AG04450 (cell line): ENCODE measurements at regions not wholly inside any gene's neighbourhood (a gene's known extent, or its start where the extent isn't known, plus 50 kb on each side); places are given as distances from the start of the nearest gene placed in this dataset.
"Not testable (repeated sequence)": the region's sequence is repeated elsewhere in the genome, so short reads cannot be mapped to it uniquely, and the experiment has no call there.

Experiments used
- CTCF ChIA-PET: fragments of 300-600, 350-600 bp; formaldehyde crosslinking; extraction: SDS; loops from one replicate; lab custom pipeline; 2022; ENCODE audit warnings: antibody characterized with exemption, inconsistent platforms; lab: Charles Lee
- POLR2A ChIA-PET: fragments of 350-600 bp; formaldehyde crosslinking; extraction: SDS; loops from one replicate; lab custom pipeline; 2021; ENCODE audit warnings: antibody characterized with exemption, inconsistent platforms; lab: Yijun Ruan, JAX
- DNase-seq: peaks from one replicate; pipeline ENCODE4 v3.0.0-alpha.2; 2011; ENCODE audit warnings: low read depth, low spot score
- H3K27ac ChIP-seq: one replicate; pipeline ENCODE4 v1.5.1; 2012; ENCODE audit warnings: low read depth, low read length, control low read depth
- H3K27me3 ChIP-seq: one replicate; pipeline ENCODE4 v1.6.0; 2012; ENCODE audit warnings: low read length; ENCODE audit not compliant: control insufficient read depth, insufficient read depth
- H3K4me3 ChIP-seq: 2 replicates; pipeline ENCODE4 v1.5.1; 2011; ENCODE audit warnings: mild to moderate bottlenecking, low read depth, low read length, control low read depth
- H3K9me3 ChIP-seq: 2 replicates; pipeline ENCODE4 v1.5.1; 2012; ENCODE audit warnings: low read length; ENCODE audit not compliant: control insufficient read depth, insufficient read depth
- TF ChIP-seq, protein P1 (sequence below): IDR thresholded peaks from 2 replicates; pipeline ENCODE4 v1.5.1; 2011; ENCODE audit warnings: low read depth, low read length, control low read depth, inconsistent platforms

DNA sequence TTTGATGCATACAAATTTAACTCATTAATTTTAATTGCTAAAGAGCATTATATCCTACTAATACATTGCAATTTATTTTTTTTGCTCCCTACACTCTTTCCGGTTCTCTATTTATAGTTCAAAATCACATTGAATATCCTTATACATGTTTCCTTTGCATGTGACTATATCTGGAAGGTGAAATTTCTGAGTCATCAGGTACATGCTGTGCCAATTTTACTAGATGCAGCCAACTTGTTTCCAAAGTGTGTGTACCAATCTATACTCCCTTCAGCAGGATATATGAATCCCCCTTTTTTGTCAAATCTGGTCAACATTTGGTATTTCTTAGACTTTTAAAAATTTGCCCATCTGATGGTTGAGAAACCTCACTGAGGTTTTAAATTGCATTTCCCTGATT lies 602.9 kb upstream of the CAMK1G start:
- POLR2A ChIA-PET, result no interaction called here
- DNase-seq, result no peak
- H3K27ac ChIP-seq, result no peak overlapping the region
- H3K9me3 ChIP-seq, result no peaks in the 10 kb centered on the region
- CTCF ChIA-PET, result no interaction called here
- TF ChIP-seq, protein P1, sequence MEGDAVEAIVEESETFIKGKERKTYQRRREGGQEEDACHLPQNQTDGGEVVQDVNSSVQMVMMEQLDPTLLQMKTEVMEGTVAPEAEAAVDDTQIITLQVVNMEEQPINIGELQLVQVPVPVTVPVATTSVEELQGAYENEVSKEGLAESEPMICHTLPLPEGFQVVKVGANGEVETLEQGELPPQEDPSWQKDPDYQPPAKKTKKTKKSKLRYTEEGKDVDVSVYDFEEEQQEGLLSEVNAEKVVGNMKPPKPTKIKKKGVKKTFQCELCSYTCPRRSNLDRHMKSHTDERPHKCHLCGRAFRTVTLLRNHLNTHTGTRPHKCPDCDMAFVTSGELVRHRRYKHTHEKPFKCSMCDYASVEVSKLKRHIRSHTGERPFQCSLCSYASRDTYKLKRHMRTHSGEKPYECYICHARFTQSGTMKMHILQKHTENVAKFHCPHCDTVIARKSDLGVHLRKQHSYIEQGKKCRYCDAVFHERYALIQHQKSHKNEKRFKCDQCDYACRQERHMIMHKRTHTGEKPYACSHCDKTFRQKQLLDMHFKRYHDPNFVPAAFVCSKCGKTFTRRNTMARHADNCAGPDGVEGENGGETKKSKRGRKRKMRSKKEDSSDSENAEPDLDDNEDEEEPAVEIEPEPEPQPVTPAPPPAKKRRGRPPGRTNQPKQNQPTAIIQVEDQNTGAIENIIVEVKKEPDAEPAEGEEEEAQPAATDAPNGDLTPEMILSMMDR, result no peak
- no peak overlapping the region for H3K4me3 ChIP-seq
- no peaks in the 10 kb centered on the region for H3K27me3 ChIP-seq

DNA sequence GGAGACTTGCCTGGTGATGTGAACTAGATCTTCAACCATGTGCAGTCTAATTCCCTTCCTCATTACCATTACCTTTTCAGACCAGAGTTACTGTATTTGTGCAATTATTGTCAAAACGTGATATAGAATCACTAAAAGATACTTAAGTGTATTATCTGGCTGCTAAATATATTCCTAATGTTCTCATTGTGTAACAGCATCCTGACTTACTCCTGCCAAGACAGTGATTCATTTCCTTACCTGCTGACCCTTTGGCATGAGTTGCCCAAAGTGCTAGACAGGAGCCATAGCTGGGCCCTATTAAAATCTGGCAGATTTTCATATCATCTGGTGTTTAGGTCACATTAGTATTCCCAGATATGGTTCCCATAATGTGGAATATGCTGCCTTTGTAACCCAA lies 598.3 kb upstream of the CAMK1G start:
- Histone ChIP-seq H3K27ac (no peak overlapping the region), H3K4me3 (no peak overlapping the region), H3K27me3 (no peaks in the 10 kb centered on the region), H3K9me3 (no peaks in the 10 kb centered on the region)
- no peak for DNase-seq
- CTCF ChIA-PET, result no interaction called here
- TF ChIP-seq, protein P1, result no peak
- POLR2A ChIA-PET, result no interaction called here

DNA sequence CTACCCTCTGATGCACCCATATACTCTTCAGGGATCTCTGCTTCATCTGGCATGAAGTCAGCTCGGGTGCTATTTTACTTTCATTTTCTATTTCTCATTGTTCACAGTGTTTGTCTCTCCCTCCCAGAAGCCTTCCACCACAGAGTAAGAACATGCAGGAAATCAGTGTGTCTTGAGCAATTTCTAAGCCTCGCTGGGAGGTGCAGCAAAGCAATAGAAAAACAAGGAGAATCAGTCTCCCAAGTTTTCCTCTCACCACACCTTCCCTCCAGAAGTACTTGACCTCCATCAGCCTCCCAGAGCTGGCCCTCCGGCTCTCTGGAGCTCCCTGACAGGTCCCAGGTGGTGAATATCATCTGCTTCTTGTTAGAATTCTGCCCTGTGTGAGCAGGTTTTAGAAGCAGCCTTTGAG lies 594.7 kb upstream of the CAMK1G start:
- TF ChIP-seq, protein P1, result no peak
- no peak overlapping the region for H3K27ac ChIP-seq
- H3K9me3 ChIP-seq, result no peaks in the 10 kb centered on the region
- ChIA-PET CTCF (interaction anchor here (1.0 kb wide), 1 partner anchor 214 kb away, joined by 3 read pairs; no protein-coding TSS in a partner anchor), POLR2A (no interaction called here)
- DNase-seq, result no peak
- peak overlapping the region; percentile 53 for H3K4me3 ChIP-seq
- no peaks in the 10 kb centered on the region for H3K27me3 ChIP-seq

DNA sequence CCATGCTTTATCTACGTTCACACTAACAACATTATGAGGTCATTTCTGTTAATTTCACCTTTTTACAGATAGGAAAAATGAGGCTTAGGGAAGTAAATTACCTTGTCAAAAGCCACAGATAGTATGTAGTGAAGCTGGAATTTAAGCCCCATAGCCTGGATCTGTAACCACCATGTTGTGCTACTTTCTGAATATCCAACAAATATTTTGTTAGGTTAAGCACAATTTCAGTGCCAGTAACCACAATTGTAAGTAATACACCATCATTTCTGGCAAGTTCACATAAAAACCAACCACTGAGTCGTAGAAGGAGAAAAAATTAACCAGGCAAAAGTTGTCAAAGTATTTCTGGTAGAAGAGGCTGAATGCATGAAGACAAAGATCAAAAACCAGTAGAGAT lies 593.1 kb upstream of the CAMK1G start:
- ChIA-PET CTCF (no interaction called here), POLR2A (no interaction called here)
- no peaks in the 10 kb centered on the region for H3K9me3 ChIP-seq
- TF ChIP-seq, protein P1, result no peak
- DNase-seq, result no peak
- H3K27ac ChIP-seq, result no peak overlapping the region
- H3K4me3 ChIP-seq, result no peak overlapping the region
- no peaks in the 10 kb centered on the region for H3K27me3 ChIP-seq

DNA sequence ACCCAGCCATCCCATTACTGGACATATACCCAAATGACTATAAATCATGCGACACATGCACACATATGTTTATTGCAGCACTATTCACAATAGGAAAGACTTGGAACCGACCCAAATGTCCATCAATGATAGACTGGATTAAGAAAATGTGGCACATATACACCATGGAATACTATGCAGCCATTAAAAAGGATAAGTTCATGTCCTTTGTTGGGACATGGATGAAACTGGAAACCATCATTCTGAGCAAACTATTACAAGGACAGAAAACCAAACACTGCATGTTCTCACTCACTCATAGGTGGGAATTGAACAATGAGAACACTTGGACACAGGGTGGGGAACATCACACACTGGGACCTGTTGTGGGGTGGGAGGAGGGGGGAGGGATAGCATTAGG lies 586.5 kb upstream of the CAMK1G start:
- H3K9me3 ChIP-seq, POLR2A ChIA-PET, CTCF ChIA-PET, H3K4me3 ChIP-seq, H3K27ac ChIP-seq, H3K27me3 ChIP-seq, DNase-seq: not testable (repeated sequence)
